ENCODE measurements at regions not wholly inside any gene's neighbourhood (a gene's known extent, or its start where the extent isn't known, plus 50 kb on each side); places are given as distances from the start of the nearest gene placed in this dataset.
"Not testable (repeated sequence)": the region's sequence is repeated elsewhere in the genome, so short reads cannot be mapped to it uniquely, and the experiment has no call there.

DNA sequence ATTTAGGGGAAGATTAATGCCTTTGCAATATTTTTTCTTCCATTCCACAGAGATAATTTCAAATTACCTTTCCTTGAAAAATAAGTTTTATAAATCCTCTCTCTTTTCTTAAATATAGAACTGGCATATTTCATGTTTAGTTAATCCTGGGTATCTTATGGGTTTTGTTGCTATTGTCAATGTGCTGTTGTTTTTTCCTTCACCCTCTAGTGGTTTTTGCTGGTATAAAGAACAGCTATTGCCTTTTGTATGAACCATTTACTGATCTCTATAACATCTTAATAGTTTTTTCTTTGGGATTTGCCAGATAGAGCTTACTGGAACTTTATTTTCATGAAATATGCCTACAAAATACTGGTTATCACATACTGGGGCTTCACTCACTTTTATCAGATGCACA lies 359.6 kb upstream of the DPPA4 start:
- Histone ChIP-seq H3K9ac (ENCODE audit: low read length) (no peak overlapping the region), H3K4me3 (ENCODE audit: insufficient read depth in 1 of 2, low read depth in 1 of 2, low read length in 2 of 2) (no peak overlapping the region), H3K18ac (ENCODE audit: low read depth in 1 of 2, low read length in 2 of 2) (no peak overlapping the region), H3K14ac (ENCODE audit: low read length in 2 of 2) (no peak overlapping the region), H4K91ac (ENCODE audit: low read length) (no peak overlapping the region), H3K27ac (ENCODE audit: low read length, poor library complexity, severe bottlenecking) (no peak overlapping the region), H2BK120ac (ENCODE audit: low read depth, low read length) (no peak overlapping the region), H3K27me3 (ENCODE audit: control insufficient read depth in 1 of 2, insufficient read depth in 1 of 2, low read length in 2 of 2) (no peaks in the 10 kb centered on the region), H2AFZ (ENCODE audit: low read depth, low read length) (no peak overlapping the region), H2BK12ac (ENCODE audit: low read length in 2 of 2) (no peak overlapping the region), H3K36me3 (ENCODE audit: control insufficient read depth in 1 of 2, insufficient read depth in 2 of 2, low read depth in 1 of 2, low read length in 2 of 2) (no peaks in the 10 kb centered on the region), H3K9me3 (ENCODE audit: control insufficient read depth, low read length) (peaks cover 29% of the 10 kb centered on the region), H3K4ac (ENCODE audit: low read depth in 1 of 2, low read length in 2 of 2) (no peak overlapping the region), H4K8ac (ENCODE audit: low read length) (no peak overlapping the region), H3K4me2 (ENCODE audit: low read length, poor library complexity, severe bottlenecking) (no peak overlapping the region), H2BK5ac (ENCODE audit: low read depth, low read length, poor library complexity, severe bottlenecking) (no peak overlapping the region), H2AK5ac (ENCODE audit: low read length, severe bottlenecking) (no peak overlapping the region), H2BK15ac (ENCODE audit: low read depth, poor library complexity, severe bottlenecking) (no peak overlapping the region), H3K23ac (ENCODE audit: low read length in 2 of 2) (no peak overlapping the region), H3K79me1 (replicated peaks; ENCODE audit: low read length, poor library complexity, severe bottlenecking) (no peaks in the 10 kb centered on the region), H3K4me1 (ENCODE audit: control insufficient read depth, insufficient read depth, low read depth, low read length) (no peaks in the 10 kb centered on the region)
- DNase-seq: peak; percentile 6

DNA sequence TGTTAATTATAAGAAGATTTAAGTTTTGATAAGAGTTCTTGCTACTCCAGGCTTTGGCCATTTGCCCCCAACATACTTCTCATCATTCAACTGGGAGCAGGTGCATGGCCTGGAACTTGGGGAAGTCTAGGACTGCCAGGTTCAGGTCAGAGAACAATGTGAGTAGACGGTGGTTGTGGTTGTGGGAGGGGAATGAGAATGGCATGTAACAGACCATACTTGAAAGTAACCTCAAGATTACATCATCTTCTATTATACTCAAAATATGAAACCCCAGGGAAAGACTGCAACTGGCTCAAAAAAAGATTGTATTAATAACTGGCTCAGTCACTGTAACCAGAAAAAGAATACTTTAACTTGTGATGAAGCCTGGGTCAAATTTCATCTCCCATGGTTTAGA lies 364.9 kb upstream of the DPPA4 start:
- no peak overlapping the region for H3K14ac ChIP-seq (ENCODE audit: low read length in 2 of 2)
- no peak overlapping the region for H3K4ac ChIP-seq (ENCODE audit: low read depth in 1 of 2, low read length in 2 of 2)
- WGBS: no CpG with 5 or more reads among the region's 1 CpG
- H2BK12ac ChIP-seq (ENCODE audit: low read length in 2 of 2): no peak overlapping the region
- peaks cover 1% of the 10 kb centered on the region for H3K4me1 ChIP-seq (ENCODE audit: control insufficient read depth, insufficient read depth, low read depth, low read length)
- H4K91ac ChIP-seq (ENCODE audit: low read length): no peak overlapping the region
- H2BK15ac ChIP-seq (ENCODE audit: low read depth, poor library complexity, severe bottlenecking): no peak overlapping the region
- H3K23ac ChIP-seq (ENCODE audit: low read length in 2 of 2): no peak overlapping the region
- H3K18ac ChIP-seq (ENCODE audit: low read depth in 1 of 2, low read length in 2 of 2): no peak overlapping the region
- H4K8ac ChIP-seq (ENCODE audit: low read length): no peak overlapping the region
- no peaks in the 10 kb centered on the region for H3K79me1 ChIP-seq (replicated peaks; ENCODE audit: low read length, poor library complexity, severe bottlenecking)
- H3K9me3 ChIP-seq (ENCODE audit: control insufficient read depth, low read length): no peaks in the 10 kb centered on the region
- H3K4me2 ChIP-seq (ENCODE audit: low read length, poor library complexity, severe bottlenecking): no peak overlapping the region
- no peak overlapping the region for H2AFZ ChIP-seq (ENCODE audit: low read depth, low read length)
- H3K36me3 ChIP-seq (ENCODE audit: control insufficient read depth in 1 of 2, insufficient read depth in 2 of 2, low read depth in 1 of 2, low read length in 2 of 2): no peaks in the 10 kb centered on the region
- H2AK5ac ChIP-seq (ENCODE audit: low read length, severe bottlenecking): no peak overlapping the region
- no peak overlapping the region for H3K9ac ChIP-seq (ENCODE audit: low read length)
- DNase-seq: no peak
- H3K4me3 ChIP-seq (ENCODE audit: insufficient read depth in 1 of 2, low read depth in 1 of 2, low read length in 2 of 2): no peak overlapping the region
- H3K27me3 ChIP-seq (ENCODE audit: control insufficient read depth in 1 of 2, insufficient read depth in 1 of 2, low read length in 2 of 2): no peaks in the 10 kb centered on the region
- no peak overlapping the region for H2BK5ac ChIP-seq (ENCODE audit: low read depth, low read length, poor library complexity, severe bottlenecking)
- no peak overlapping the region for H3K27ac ChIP-seq (ENCODE audit: low read length, poor library complexity, severe bottlenecking)
- H2BK120ac ChIP-seq (ENCODE audit: low read depth, low read length): no peak overlapping the region

DNA sequence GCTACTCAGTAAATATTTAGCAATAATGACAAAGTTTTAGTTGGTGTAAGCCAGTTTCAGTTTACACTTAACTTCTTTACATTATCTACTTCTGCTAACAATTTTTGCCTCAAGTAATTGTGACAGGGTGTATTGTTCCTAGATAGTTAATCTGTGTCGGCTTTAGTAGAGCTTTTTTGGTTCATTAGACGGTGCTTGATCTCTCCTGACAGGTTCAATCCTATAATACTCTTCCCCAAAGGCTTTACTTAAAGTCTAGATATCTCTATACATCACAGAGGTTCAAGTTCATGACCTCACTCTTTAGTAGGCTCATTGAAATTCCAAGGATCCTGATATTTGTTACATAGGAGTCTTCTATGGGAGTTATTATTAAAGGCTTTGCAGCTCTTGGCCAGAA lies 365.6 kb upstream of the DPPA4 start:
- Histone ChIP-seq H3K27ac (ENCODE audit: low read length, poor library complexity, severe bottlenecking) (no peak overlapping the region), H3K9ac (ENCODE audit: low read length) (no peak overlapping the region), H3K4me3 (ENCODE audit: insufficient read depth in 1 of 2, low read depth in 1 of 2, low read length in 2 of 2) (no peak overlapping the region), H2AK5ac (ENCODE audit: low read length, severe bottlenecking) (no peak overlapping the region), H2BK120ac (ENCODE audit: low read depth, low read length) (no peak overlapping the region), H4K8ac (ENCODE audit: low read length) (no peak overlapping the region), H3K36me3 (ENCODE audit: control insufficient read depth in 1 of 2, insufficient read depth in 2 of 2, low read depth in 1 of 2, low read length in 2 of 2) (no peaks in the 10 kb centered on the region), H3K27me3 (ENCODE audit: control insufficient read depth in 1 of 2, insufficient read depth in 1 of 2, low read length in 2 of 2) (no peaks in the 10 kb centered on the region), H3K4me2 (ENCODE audit: low read length, poor library complexity, severe bottlenecking) (no peak overlapping the region), H3K18ac (ENCODE audit: low read depth in 1 of 2, low read length in 2 of 2) (no peak overlapping the region), H3K79me1 (replicated peaks; ENCODE audit: low read length, poor library complexity, severe bottlenecking) (no peaks in the 10 kb centered on the region), H3K4me1 (ENCODE audit: control insufficient read depth, insufficient read depth, low read depth, low read length) (peaks cover 1% of the 10 kb centered on the region), H2BK12ac (ENCODE audit: low read length in 2 of 2) (no peak overlapping the region), H3K4ac (ENCODE audit: low read depth in 1 of 2, low read length in 2 of 2) (no peak overlapping the region), H4K91ac (ENCODE audit: low read length) (no peak overlapping the region), H2BK5ac (ENCODE audit: low read depth, low read length, poor library complexity, severe bottlenecking) (no peak overlapping the region), H2BK15ac (ENCODE audit: low read depth, poor library complexity, severe bottlenecking) (no peak overlapping the region), H2AFZ (ENCODE audit: low read depth, low read length) (no peak overlapping the region), H3K14ac (ENCODE audit: low read length in 2 of 2) (no peak overlapping the region), H3K9me3 (ENCODE audit: control insufficient read depth, low read length) (no peaks in the 10 kb centered on the region), H3K23ac (ENCODE audit: low read length in 2 of 2) (no peak overlapping the region)
- DNase-seq: no peak
- WGBS: 82% methylated on average over 2 of the region's 2 CpGs

DNA sequence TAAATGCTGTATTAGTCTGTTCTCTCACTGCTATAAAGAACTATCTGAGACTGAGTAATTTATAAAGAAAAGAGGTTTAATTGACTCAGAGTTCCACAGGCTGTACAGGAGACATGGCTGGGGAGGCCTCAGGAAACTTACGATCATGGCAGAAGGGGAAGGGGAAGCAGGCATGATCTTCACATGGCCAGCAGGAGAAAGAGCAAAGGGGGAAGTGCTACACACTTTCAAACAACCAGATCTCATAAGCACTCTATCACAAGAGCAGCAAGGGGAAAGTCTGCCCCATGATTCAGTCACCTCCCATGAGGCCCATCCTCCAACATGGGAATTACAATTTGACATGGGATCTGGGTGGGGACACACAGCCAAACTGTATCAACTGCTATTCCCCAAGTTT lies 367.8 kb upstream of the DPPA4 start:
- not testable (repeated sequence) for H3K9me3 ChIP-seq (ENCODE audit: control insufficient read depth, low read length); H3K14ac ChIP-seq (ENCODE audit: low read length in 2 of 2); H3K23ac ChIP-seq (ENCODE audit: low read length in 2 of 2); H2AK5ac ChIP-seq (ENCODE audit: low read length, severe bottlenecking); H3K4me2 ChIP-seq (ENCODE audit: low read length, poor library complexity, severe bottlenecking); H3K27ac ChIP-seq (ENCODE audit: low read length, poor library complexity, severe bottlenecking); H3K4me1 ChIP-seq (ENCODE audit: control insufficient read depth, insufficient read depth, low read depth, low read length); DNase-seq; H2BK12ac ChIP-seq (ENCODE audit: low read length in 2 of 2); H4K91ac ChIP-seq (ENCODE audit: low read length); H2BK5ac ChIP-seq (ENCODE audit: low read depth, low read length, poor library complexity, severe bottlenecking); H3K27me3 ChIP-seq (ENCODE audit: control insufficient read depth in 1 of 2, insufficient read depth in 1 of 2, low read length in 2 of 2); H3K18ac ChIP-seq (ENCODE audit: low read depth in 1 of 2, low read length in 2 of 2); H3K79me1 ChIP-seq (replicated peaks; ENCODE audit: low read length, poor library complexity, severe bottlenecking); H2BK15ac ChIP-seq (ENCODE audit: low read depth, poor library complexity, severe bottlenecking); H3K4ac ChIP-seq (ENCODE audit: low read depth in 1 of 2, low read length in 2 of 2); H2BK120ac ChIP-seq (ENCODE audit: low read depth, low read length); H3K4me3 ChIP-seq (ENCODE audit: insufficient read depth in 1 of 2, low read depth in 1 of 2, low read length in 2 of 2); H4K8ac ChIP-seq (ENCODE audit: low read length); H3K36me3 ChIP-seq (ENCODE audit: control insufficient read depth in 1 of 2, insufficient read depth in 2 of 2, low read depth in 1 of 2, low read length in 2 of 2); H2AFZ ChIP-seq (ENCODE audit: low read depth, low read length); H3K9ac ChIP-seq (ENCODE audit: low read length)
- WGBS: 100% methylated on average over 1 of the region's 1 CpG

Data from mesenchymal stem cell (in vitro differentiated cells and primary cell).